HepG2 (cell line): ENCODE measurements at regions not wholly inside any gene's neighbourhood (a gene's known extent, or its start where the extent isn't known, plus 50 kb on each side); places are given as distances from the start of the nearest gene placed in this dataset.

ENCODE experiments used
- ATAC-seq: fragments of 200-7000 bp; cut with Tn5 transposase; 3 replicates; pipeline ENCODE4 v1.9.1; 2020; ENCODE audit warnings: mild to moderate bottlenecking, moderate library complexity
- BruUV-seq: library from RNA; stranded (reverse); fragments of 400-500 nt; replicated peaks from 2 replicates; lab custom pipeline; 2021; lab: Mats Ljungman, UMichigan
- CTCF ChIA-PET: fragments of 300-600 bp; formaldehyde crosslinking; extraction: SDS; loops from one replicate; lab custom pipeline; 2021; ENCODE audit warnings: low total read pairs, inconsistent platforms, low intra/inter-chr PET ratio; lab: Yijun Ruan, JAX
- POLR2A ChIA-PET: fragments of 350-600 bp; sonication (Branson Sonifier 250); formaldehyde crosslinking; loops from one replicate; lab custom pipeline; 2020; ENCODE audit warnings: antibody characterized with exemption, inconsistent platforms; lab: Yijun Ruan, JAX
- DNase-seq: peaks from one replicate; pipeline ENCODE4 v3.0.0-alpha.2; 2015; ENCODE audit warnings: low spot score
- FAIRE-seq: peaks from 3 replicates; lab custom pipeline; 2011; peaks lifted over from hg19 to GRCh38; lab: Jason Lieb, UNC
- H2AFZ ChIP-seq: one replicate; pipeline ENCODE4 v1.6.1; 2011; ENCODE audit warnings: low read length, inconsistent platforms
- H3K27ac ChIP-seq: fragments of 300-600 bp; 3 replicates; pipeline ENCODE4 v1.8.0; 2011; ENCODE audit warnings: mixed run types, mild to moderate bottlenecking, mixed read lengths, low read length, inconsistent platforms; ENCODE audit not compliant: insufficient read depth; ENCODE audit errors: extremely low read length
- H3K27me3 ChIP-seq, 2 experiments: fragments of 200-600 bp in 1 of 2; 2 replicates in 1 of 2; 3 replicates in 1 of 2; pipeline versions ENCODE4 v1.6.0 to v1.8.0; 2011; ENCODE audit warnings: low read length in 2 of 2, mild to moderate bottlenecking in 2 of 2, moderate library complexity in 2 of 2, inconsistent platforms in 1 of 2; ENCODE audit not compliant: insufficient read depth in 2 of 2, control insufficient read depth in 1 of 2
- H3K36me3 ChIP-seq, 2 experiments: fragments of 200-600 bp in 1 of 2; replicated peaks in 1 of 2; 2 replicates in 1 of 2; 3 replicates in 1 of 2; pipeline versions ENCODE4 v1.5.1 to v1.8.0; 2011; ENCODE audit warnings: low read length in 2 of 2, inconsistent platforms in 1 of 2; ENCODE audit not compliant: insufficient read depth in 2 of 2, control insufficient read depth in 1 of 2
- H3K4me1 ChIP-seq: 2 replicates; pipeline ENCODE4 v1.5.1; 2012; ENCODE audit warnings: low read length, inconsistent platforms; ENCODE audit not compliant: insufficient read depth
- H3K4me2 ChIP-seq: 2 replicates; pipeline ENCODE4 v1.6.0; 2011; ENCODE audit warnings: low read depth, low read length, inconsistent platforms
- H3K4me3 ChIP-seq, 3 experiments: fragments of 200-600 bp in 1 of 3; sonication (generic), shearing (Covaris generic) in 1 of 3; replicated peaks in 1 of 3; 2 replicates each; pipeline ENCODE4 v1.5.1; 2011 to 2016; ENCODE audit warnings: low read length in 3 of 3, inconsistent platforms in 2 of 3, low read depth in 2 of 3, mild to moderate bottlenecking in 2 of 3, control low read depth in 1 of 3, mixed read lengths in 1 of 3; ENCODE audit not compliant: insufficient read depth in 1 of 3
- H3K79me2 ChIP-seq: one replicate; pipeline ENCODE4 v1.6.1; 2011; ENCODE audit warnings: low read length, inconsistent platforms; ENCODE audit not compliant: insufficient read depth
- H3K9ac ChIP-seq: 2 replicates; pipeline ENCODE4 v1.6.0; 2011; ENCODE audit warnings: mild to moderate bottlenecking, low read depth, low read length, inconsistent platforms; ENCODE audit not compliant: insufficient read depth
- H3K9me3 ChIP-seq: 2 replicates; pipeline ENCODE4 v1.5.1; 2012; ENCODE audit warnings: mild to moderate bottlenecking, low read length
- H4K20me1 ChIP-seq: 2 replicates; pipeline ENCODE4 v1.6.0; 2011; ENCODE audit warnings: inconsistent platforms, mild to moderate bottlenecking, low read length, moderate library complexity; ENCODE audit not compliant: insufficient read depth
- CENPX ChIP-seq: sonication (generic); formaldehyde crosslinking; IDR thresholded peaks from 2 replicates; pipeline ENCODE4 v1.9.0; 2021; ENCODE audit warnings: mild to moderate bottlenecking, missing genetic modification reagents, moderate library complexity
- ELF1 ChIP-seq: sonication (generic); formaldehyde crosslinking; IDR thresholded peaks from 2 replicates; pipeline ENCODE4 v1.4.0; 2020; ENCODE audit warnings: missing genetic modification reagents
- ETV5 ChIP-seq: IDR thresholded peaks from 2 replicates; pipeline ENCODE4 v1.6.1; 2018; ENCODE audit warnings: missing biosample characterization, missing genetic modification reagents, inconsistent platforms, borderline replicate concordance
- EZH2 ChIP-seq: conservative IDR thresholded peaks from 2 replicates; pipeline ENCODE4 v1.6.1; 2012; ENCODE audit warnings: mild to moderate bottlenecking, low read depth, low read length, moderate library complexity
- HNF4A ChIP-seq: sonication (generic); formaldehyde crosslinking; IDR thresholded peaks from 2 replicates; pipeline ENCODE4 v1.4.0; 2020; ENCODE audit warnings: missing genetic modification reagents
- MED1 ChIP-seq: sonication (generic); formaldehyde crosslinking; IDR thresholded peaks from 2 replicates; pipeline ENCODE4 v1.4.0; 2020; ENCODE audit warnings: missing genetic modification reagents
- MED8 ChIP-seq: sonication (generic); formaldehyde crosslinking; IDR thresholded peaks from 2 replicates; pipeline ENCODE4 v1.8.1; 2023; ENCODE audit warnings: mild to moderate bottlenecking, missing genetic modification reagents; ENCODE audit not compliant: insufficient replicate concordance
- NR3C1 ChIP-seq: sonication (generic); formaldehyde crosslinking; IDR thresholded peaks from 2 replicates; pipeline ENCODE4 v1.4.0; 2020; ENCODE audit warnings: missing genetic modification reagents
- RAD21 ChIP-seq: fragments of 450-650 bp; formaldehyde crosslinking; IDR thresholded peaks from 2 replicates; pipeline ENCODE4 v1.5.0; 2020; ENCODE audit warnings: mild to moderate bottlenecking
- SIX4 ChIP-seq: sonication (generic); formaldehyde crosslinking; IDR thresholded peaks from 2 replicates; pipeline ENCODE4 v1.4.0; 2020; ENCODE audit warnings: missing genetic modification reagents
- ZSCAN31 ChIP-seq: sonication (generic); formaldehyde crosslinking; IDR thresholded peaks from 2 replicates; pipeline ENCODE4 v1.5.0; 2020; ENCODE audit warnings: low read depth, mild to moderate bottlenecking, missing genetic modification reagents
- WGBS: methylation state at CpG from one replicate; pipeline ENCODE4 v1.1.6; 2017; ENCODE audit warnings: low lambda C conversion rate; 5-methylcytosine and 5-hydroxymethylcytosine counted together
- in situ Hi-C: cut with HindIII; loops from 2 replicates; pipeline ENCODE4 v1.10.0; 2017; ENCODE audit warnings: low pct_unique_long_range_greater_than_20kb; ENCODE audit not compliant: extremely low pct_ligation_motif_present
- intact Hi-C: fragments of 100-400 bp; cut with micrococcal nuclease; formaldehyde crosslinking; loops from one replicate; pipeline ENCODE4 v1.10.0; 2022; ENCODE audit not compliant: unreplicated experiment
- TF ChIP-seq, protein P1 (sequence below): sonication (generic); formaldehyde crosslinking; IDR thresholded peaks from 2 replicates; pipeline ENCODE4 v1.5.0; 2020; ENCODE audit warnings: mild to moderate bottlenecking, missing genetic modification reagents, borderline replicate concordance
- TF ChIP-seq, protein P2 (sequence below): sonication (generic); formaldehyde crosslinking; IDR thresholded peaks from 2 replicates; pipeline ENCODE4 v1.5.1; 2020; ENCODE audit warnings: missing genetic modification reagents, mild to moderate bottlenecking, borderline replicate concordance
- TF ChIP-seq, protein P3 (sequence below): sonication (generic); formaldehyde crosslinking; IDR thresholded peaks from 2 replicates; pipeline ENCODE4 v1.5.0; 2020; ENCODE audit warnings: missing genetic modification reagents, mild to moderate bottlenecking, borderline replicate concordance

DNA sequence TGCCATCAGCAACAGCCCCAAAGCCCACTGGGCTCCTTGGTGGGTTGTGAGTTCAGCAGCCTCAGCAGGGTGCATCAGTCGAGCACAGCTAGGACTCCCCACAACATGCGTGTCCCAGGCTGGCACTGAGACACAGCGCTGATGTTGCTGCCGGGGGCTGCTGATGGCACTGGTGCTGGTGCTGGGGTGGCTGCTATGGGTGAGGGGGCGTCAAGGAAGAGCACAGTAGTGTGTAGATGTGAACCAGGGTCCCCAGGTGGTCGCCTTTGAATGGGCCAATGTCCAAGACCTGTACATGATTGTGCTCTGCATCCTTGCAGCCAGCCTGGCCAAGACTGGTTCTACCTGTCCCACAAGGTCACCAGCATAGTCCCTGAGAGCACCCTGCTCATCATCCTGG, 121.3 kb upstream of the SERPIND1 start:
- intact Hi-C loops, result no loop called here
- WGBS, result 73% methylated on average over 2 of the region's 6 CpGs
- TF ChIP-seq, protein P1, sequence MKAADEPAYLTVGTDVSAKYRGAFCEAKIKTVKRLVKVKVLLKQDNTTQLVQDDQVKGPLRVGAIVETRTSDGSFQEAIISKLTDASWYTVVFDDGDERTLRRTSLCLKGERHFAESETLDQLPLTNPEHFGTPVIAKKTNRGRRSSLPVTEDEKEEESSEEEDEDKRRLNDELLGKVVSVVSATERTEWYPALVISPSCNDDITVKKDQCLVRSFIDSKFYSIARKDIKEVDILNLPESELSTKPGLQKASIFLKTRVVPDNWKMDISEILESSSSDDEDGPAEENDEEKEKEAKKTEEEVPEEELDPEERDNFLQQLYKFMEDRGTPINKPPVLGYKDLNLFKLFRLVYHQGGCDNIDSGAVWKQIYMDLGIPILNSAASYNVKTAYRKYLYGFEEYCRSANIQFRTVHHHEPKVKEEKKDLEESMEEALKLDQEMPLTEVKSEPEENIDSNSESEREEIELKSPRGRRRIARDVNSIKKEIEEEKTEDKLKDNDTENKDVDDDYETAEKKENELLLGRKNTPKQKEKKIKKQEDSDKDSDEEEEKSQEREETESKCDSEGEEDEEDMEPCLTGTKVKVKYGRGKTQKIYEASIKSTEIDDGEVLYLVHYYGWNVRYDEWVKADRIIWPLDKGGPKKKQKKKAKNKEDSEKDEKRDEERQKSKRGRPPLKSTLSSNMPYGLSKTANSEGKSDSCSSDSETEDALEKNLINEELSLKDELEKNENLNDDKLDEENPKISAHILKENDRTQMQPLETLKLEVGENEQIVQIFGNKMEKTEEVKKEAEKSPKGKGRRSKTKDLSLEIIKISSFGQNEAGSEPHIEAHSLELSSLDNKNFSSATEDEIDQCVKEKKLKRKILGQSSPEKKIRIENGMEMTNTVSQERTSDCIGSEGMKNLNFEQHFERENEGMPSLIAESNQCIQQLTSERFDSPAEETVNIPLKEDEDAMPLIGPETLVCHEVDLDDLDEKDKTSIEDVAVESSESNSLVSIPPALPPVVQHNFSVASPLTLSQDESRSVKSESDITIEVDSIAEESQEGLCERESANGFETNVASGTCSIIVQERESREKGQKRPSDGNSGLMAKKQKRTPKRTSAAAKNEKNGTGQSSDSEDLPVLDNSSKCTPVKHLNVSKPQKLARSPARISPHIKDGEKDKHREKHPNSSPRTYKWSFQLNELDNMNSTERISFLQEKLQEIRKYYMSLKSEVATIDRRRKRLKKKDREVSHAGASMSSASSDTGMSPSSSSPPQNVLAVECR (CRISPR knock-in tag), result no peak
- TF ChIP-seq RAD21 (CRISPR knock-in tag) (no peak), MED1 (CRISPR knock-in tag) (no peak), HNF4A (CRISPR knock-in tag) (no peak), SIX4 (CRISPR knock-in tag) (no peak), CENPX (CRISPR knock-in tag) (no peak), NR3C1 (CRISPR knock-in tag) (no peak), ELF1 (CRISPR knock-in tag) (no peak), MED8 (no peak), ZSCAN31 (CRISPR knock-in tag) (no peak), ETV5 (CRISPR knock-in tag) (no peak), EZH2 (no peak)
- TF ChIP-seq, protein P2, sequence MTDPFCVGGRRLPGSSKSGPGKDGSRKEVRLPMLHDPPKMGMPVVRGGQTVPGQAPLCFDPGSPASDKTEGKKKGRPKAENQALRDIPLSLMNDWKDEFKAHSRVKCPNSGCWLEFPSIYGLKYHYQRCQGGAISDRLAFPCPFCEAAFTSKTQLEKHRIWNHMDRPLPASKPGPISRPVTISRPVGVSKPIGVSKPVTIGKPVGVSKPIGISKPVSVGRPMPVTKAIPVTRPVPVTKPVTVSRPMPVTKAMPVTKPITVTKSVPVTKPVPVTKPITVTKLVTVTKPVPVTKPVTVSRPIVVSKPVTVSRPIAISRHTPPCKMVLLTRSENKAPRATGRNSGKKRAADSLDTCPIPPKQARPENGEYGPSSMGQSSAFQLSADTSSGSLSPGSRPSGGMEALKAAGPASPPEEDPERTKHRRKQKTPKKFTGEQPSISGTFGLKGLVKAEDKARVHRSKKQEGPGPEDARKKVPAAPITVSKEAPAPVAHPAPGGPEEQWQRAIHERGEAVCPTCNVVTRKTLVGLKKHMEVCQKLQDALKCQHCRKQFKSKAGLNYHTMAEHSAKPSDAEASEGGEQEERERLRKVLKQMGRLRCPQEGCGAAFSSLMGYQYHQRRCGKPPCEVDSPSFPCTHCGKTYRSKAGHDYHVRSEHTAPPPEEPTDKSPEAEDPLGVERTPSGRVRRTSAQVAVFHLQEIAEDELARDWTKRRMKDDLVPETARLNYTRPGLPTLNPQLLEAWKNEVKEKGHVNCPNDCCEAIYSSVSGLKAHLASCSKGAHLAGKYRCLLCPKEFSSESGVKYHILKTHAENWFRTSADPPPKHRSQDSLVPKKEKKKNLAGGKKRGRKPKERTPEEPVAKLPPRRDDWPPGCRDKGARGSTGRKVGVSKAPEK (CRISPR knock-in tag), result no peak
- TF ChIP-seq, protein P3, sequence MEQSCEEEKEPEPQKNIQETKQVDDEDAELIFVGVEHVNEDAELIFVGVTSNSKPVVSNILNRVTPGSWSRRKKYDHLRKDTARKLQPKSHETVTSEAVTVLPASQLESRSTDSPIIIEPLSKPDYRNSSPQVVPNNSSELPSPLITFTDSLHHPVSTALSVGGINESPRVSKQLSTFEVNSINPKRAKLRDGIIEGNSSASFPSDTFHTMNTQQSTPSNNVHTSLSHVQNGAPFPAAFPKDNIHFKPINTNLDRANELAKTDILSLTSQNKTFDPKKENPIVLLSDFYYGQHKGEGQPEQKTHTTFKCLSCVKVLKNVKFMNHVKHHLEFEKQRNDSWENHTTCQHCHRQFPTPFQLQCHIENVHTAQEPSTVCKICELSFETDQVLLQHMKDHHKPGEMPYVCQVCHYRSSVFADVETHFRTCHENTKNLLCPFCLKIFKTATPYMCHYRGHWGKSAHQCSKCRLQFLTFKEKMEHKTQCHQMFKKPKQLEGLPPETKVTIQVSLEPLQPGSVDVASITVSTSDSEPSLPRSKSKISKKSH, result no peak

More for the DNA sequence above, 121.3 kb upstream of the SERPIND1 start:
- Histone ChIP-seq H3K4me3 (no peak overlapping the region), H3K27ac (no peak overlapping the region), H3K9me3 (no peaks in the 10 kb centered on the region), H3K79me2 (no peaks in the 10 kb centered on the region), H3K4me2 (no peak overlapping the region), H2AFZ (no peak overlapping the region), H4K20me1 (no peaks in the 10 kb centered on the region), H3K36me3 (no peaks in the 10 kb centered on the region), H3K4me1 (peaks cover 6% of the 10 kb centered on the region), H3K27me3 (peaks cover 0 to 5% of the 10 kb centered on the region in 2 experiments; a peak in 2 of 5 replicates), H3K9ac (no peak overlapping the region)
- ChIA-PET CTCF (no interaction called here), POLR2A (no interaction called here)
- no peak for DNase-seq
- in situ Hi-C loops, result no loop called here
- no peak for FAIRE-seq
- no peak for ATAC-seq
- BruUV-seq, result no TSS peak
